ENCODE measurements at regions not wholly inside any gene's neighbourhood (a gene's known extent, or its start where the extent isn't known, plus 50 kb on each side); places are given as distances from the start of the nearest gene placed in this dataset.

DNA sequence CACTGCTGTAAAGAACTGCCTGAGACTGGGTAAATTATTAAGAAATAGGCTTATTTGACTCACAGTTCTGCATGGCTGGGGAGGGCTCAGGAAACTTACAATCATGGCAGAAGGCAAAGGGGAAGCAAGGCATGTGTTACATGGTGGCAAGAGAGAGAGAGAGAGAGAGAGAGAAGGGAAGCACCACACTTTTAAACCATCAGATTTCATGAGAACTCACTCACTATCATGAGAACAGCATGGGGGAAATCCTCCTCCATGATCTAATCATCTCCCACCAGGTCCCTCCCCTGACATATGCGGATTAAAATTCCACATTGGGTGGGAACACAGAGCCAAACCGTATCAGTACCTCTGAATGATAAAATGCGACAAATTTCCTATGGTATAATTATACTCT, 203.9 kb upstream of the MARCKS start:
- no peak for TF ChIP-seq CTCF (IDR thresholded peaks at IDR 0.05)

- TF ChIP-seq CTCF (IDR thresholded peaks at IDR 0.05) = no peak
Observed at GRCh38 chr6:113654396-113654795, 202.7 kb upstream of the MARCKS start.

- TF ChIP-seq CTCF (IDR thresholded peaks at IDR 0.05) = no peak
Observed at GRCh38 chr6:113655761-113656160, 201.4 kb upstream of the MARCKS start.

DNA sequence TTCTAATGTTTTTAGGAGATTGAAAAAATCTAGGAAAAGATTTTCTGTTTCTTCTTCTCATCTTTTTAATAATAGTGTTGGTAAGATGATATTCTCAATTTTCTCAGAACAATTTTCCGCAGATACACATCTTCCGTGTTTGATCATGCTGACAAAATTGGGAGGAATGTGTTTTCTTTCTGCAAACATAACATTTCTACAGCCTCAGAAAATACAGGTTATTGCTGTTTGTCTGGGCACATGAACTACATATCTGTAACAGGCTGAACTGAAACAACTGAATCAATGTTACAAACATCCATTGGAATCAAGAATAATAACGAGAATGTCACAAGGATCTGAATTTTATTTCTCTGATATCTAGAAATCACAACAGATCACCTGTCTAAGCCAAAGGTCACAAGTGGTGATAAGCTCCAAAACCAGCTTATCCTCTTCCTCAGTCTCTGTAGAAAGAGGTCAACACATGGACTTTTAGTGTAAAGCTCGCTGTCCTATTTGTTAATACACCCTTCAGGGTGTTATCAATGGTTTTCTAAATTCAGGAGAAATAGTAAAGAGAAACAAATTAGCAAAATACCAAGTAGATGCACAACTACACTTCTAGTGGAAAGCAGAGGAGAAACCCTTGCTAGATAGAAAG, 197.3 kb upstream of the MARCKS start:
- no peak for TF ChIP-seq CTCF (IDR thresholded peaks at IDR 0.05)

GRCh38 chr6:113660819-113661218, 196.3 kb upstream of the MARCKS start:
- no peak for TF ChIP-seq CTCF (IDR thresholded peaks at IDR 0.05)

DNA sequence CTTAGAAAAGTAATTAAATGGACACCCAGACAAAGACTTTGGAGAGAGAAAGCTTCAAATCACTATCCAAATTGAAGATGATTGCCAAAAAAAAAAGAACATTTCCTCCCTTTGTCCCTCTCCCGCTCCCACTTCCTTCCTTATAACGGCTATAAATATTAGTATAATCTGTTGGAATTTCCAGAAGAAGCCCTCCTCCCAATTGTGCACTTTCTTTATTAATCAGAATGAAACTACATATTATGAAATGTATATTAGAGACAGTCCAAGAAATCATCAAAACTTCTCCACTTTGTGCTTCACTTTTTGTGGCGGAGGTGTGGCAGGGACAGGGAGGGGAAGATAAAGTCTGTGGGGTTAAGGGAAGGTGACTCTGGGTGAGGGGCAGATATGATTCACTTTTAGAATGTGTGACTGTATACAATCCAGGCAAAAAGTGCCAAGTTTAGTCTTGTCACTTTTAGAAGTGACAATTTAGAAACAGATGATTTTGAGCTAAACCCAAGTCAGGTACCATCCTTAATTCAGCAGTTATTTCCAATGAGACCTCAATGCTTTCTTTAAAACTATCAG, 195.0 kb upstream of the MARCKS start:
- TF ChIP-seq CTCF (IDR thresholded peaks at IDR 0.05) = no peak

GRCh38 chr6:113662688-113663333, 194.3 kb upstream of the MARCKS start:
- no peak for TF ChIP-seq CTCF (IDR thresholded peaks at IDR 0.05)
